SK-N-SH treated with all-trans-retinoic acid at 6 μM for 48 hours (cell line): ENCODE measurements at regions not wholly inside any gene's neighbourhood (a gene's known extent, or its start where the extent isn't known, plus 50 kb on each side); places are given as distances from the start of the nearest gene placed in this dataset.

Source experiments
- CSDC2 ChIP-seq: fragments of 250-450 bp; sonication (Bioruptor Pico); IDR thresholded peaks from 2 replicates; pipeline ENCODE4 v1.5.0; 2020; ENCODE audit warnings: mild to moderate bottlenecking, moderate library complexity
- GLIS3 ChIP-seq: fragments of 250-450 bp; sonication (Bioruptor Pico); IDR thresholded peaks from 2 replicates; pipeline ENCODE4 v1.5.0; 2020; ENCODE audit warnings: mild to moderate bottlenecking, moderate library complexity
- ISL1 ChIP-seq: fragments of 250-450 bp; sonication (Bioruptor Pico); IDR thresholded peaks from 2 replicates; pipeline ENCODE4 v2.1.2; 2022; ENCODE audit warnings: mild to moderate bottlenecking, moderate library complexity
- PPARA ChIP-seq: fragments of 250-450 bp; sonication (Bioruptor Pico); IDR thresholded peaks from 2 replicates; pipeline ENCODE4 v1.5.0; 2020; ENCODE audit warnings: mild to moderate bottlenecking, borderline replicate concordance
- RARB ChIP-seq: fragments of 250-450 bp; sonication (Bioruptor Pico); IDR thresholded peaks from 2 replicates; pipeline ENCODE4 v1.8.0; 2021; ENCODE audit warnings: mild to moderate bottlenecking, moderate library complexity
- ZFP3 ChIP-seq: fragments of 250-450 bp; sonication (Bioruptor Pico); IDR thresholded peaks from 2 replicates; pipeline ENCODE4 v1.5.0; 2020; ENCODE audit warnings: mild to moderate bottlenecking, moderate library complexity
- ZNF565 ChIP-seq: fragments of 450-650 bp; formaldehyde crosslinking; conservative IDR thresholded peaks from 2 replicates; pipeline ENCODE4 v1.5.0; 2020; ENCODE audit warnings: low read depth, mild to moderate bottlenecking, moderate library complexity

GRCh38 chr7:130966246-130967009 is 232.4 kb upstream of the KLF14 start:
- TF ChIP-seq RARB (CRISPR knock-in tag), result no peak
- no peak for TF ChIP-seq CSDC2
- TF ChIP-seq ZFP3 (CRISPR knock-in tag), result no peak
- no peak for TF ChIP-seq GLIS3 (CRISPR knock-in tag)
- TF ChIP-seq ZNF565, result no peak
- no peak for TF ChIP-seq PPARA (CRISPR knock-in tag)
- TF ChIP-seq ISL1 (CRISPR knock-in tag), result no peak
